Activated T-cell treated with anti-CD3 and anti-CD28 coated beads, Interleukin-2, amount 50 U/mL, for 1 hour (primary cell): ENCODE measurements at regions not wholly inside any gene's neighbourhood (a gene's known extent, or its start where the extent isn't known, plus 50 kb on each side); places are given as distances from the start of the nearest gene placed in this dataset.

ENCODE experiments used
- DNase-seq: peaks from one replicate; pipeline ENCODE4 v3.0.0-alpha.2; 2020

GRCh38 chr15:62976301-62976881 is 66.2 kb upstream of the TPM1 start:
- DNase-seq = no peak

- DNase-seq = no peak
Measured at GRCh38 chr15:62977952-62978811, 64.4 kb upstream of the TPM1 start.

- no peak for DNase-seq
Measured at GRCh38 chr15:62979252-62979651, 63.3 kb upstream of the TPM1 start.

GRCh38 chr15:62981071-62981470 is 61.5 kb upstream of the TPM1 start:
- DNase-seq = no peak

- DNase-seq = no peak
Measured at GRCh38 chr15:62983956-62984355, 58.6 kb upstream of the TPM1 start.

- DNase-seq = no peak
Measured at GRCh38 chr15:62985768-62986167, 56.8 kb upstream of the TPM1 start.

GRCh38 chr15:62986948-62987347 is 55.6 kb upstream of the TPM1 start:
- DNase-seq = no peak

- no peak for DNase-seq
Measured at GRCh38 chr15:62988701-62989100, 53.8 kb upstream of the TPM1 start.

GRCh38 chr15:62989366-62990055 is 53.0 kb upstream of the TPM1 start:
- no peak for DNase-seq

GRCh38 chr15:62991698-62992097 is 50.8 kb upstream of the TPM1 start:
- no peak for DNase-seq

GRCh38 chr15:62992302-62992701 is 50.2 kb upstream of the TPM1 start:
- DNase-seq = no peak
